OCI-LY3 (cell line): ENCODE measurements at regions not wholly inside any gene's neighbourhood (a gene's known extent, or its start where the extent isn't known, plus 50 kb on each side); places are given as distances from the start of the nearest gene placed in this dataset.

ENCODE experiments used
- H2AFZ ChIP-seq: fragments of 200-600, 300-600 bp; shearing (Covaris generic); 2 replicates; pipeline ENCODE4 v1.6.0; 2014; ENCODE audit warnings: antibody characterized with exemption, low read depth, low read length
- H3K27ac ChIP-seq: fragments of 200-600, 300-600 bp; sonication (generic); 2 replicates; pipeline ENCODE4 v1.5.1; 2014; ENCODE audit warnings: mild to moderate bottlenecking, low read length, moderate library complexity, mixed read lengths
- H3K27me3 ChIP-seq: fragments of 200-600, 300-600 bp; sonication (generic); 2 replicates; pipeline ENCODE4 v1.6.1; 2014; ENCODE audit warnings: low read depth, low read length, mixed read lengths
- H3K36me3 ChIP-seq: fragments of 200-600, 300-600 bp; sonication (generic); replicated peaks from 2 replicates; pipeline ENCODE3; 2014; ENCODE audit warnings: low read depth, low read length, mixed read lengths
- H3K4me1 ChIP-seq: fragments of 300-600, 200-600 bp; sonication (generic); 2 replicates; pipeline ENCODE4 v1.6.1; 2014; ENCODE audit warnings: low read length, mixed read lengths
- H3K4me2 ChIP-seq: fragments of 200-600, 300-600 bp; sonication (generic); 2 replicates; pipeline ENCODE4 v1.6.1; 2014; ENCODE audit warnings: low read length, mixed read lengths
- H3K4me3 ChIP-seq: fragments of 300-600, 200-600 bp; sonication (generic); 2 replicates; pipeline ENCODE4 v1.5.1; 2014; ENCODE audit warnings: antibody characterized with exemption, mild to moderate bottlenecking, low read length, moderate library complexity
- H3K79me2 ChIP-seq: fragments of 300-600, 200-600 bp; shearing (Covaris generic); 2 replicates; pipeline ENCODE4 v1.6.1; 2014; ENCODE audit warnings: mild to moderate bottlenecking, low read length, mixed read lengths
- H3K9ac ChIP-seq: fragments of 300-600, 200-600 bp; shearing (Covaris generic); 2 replicates; pipeline ENCODE4 v1.6.0; 2014; ENCODE audit warnings: mild to moderate bottlenecking, low read length, moderate library complexity
- H3K9me3 ChIP-seq: fragments of 200-600, 300-600 bp; shearing (Covaris generic); 2 replicates; pipeline ENCODE4 v1.6.1; 2014; ENCODE audit warnings: low read length, mixed read lengths; ENCODE audit not compliant: insufficient read depth
- H4K20me1 ChIP-seq: fragments of 200-600, 300-600 bp; sonication (generic); 2 replicates; pipeline ENCODE4 v1.6.1; 2016; ENCODE audit warnings: low read length, mixed read lengths; ENCODE audit not compliant: insufficient read depth
- EZH2phosphoT487 ChIP-seq: fragments of 200-600 bp; shearing (Covaris generic); IDR thresholded peaks from 2 replicates; pipeline ENCODE4 v1.6.1; 2018; ENCODE audit warnings: antibody characterized with exemption, mixed run types, low read depth
- TF ChIP-seq, protein P1 (sequence below): fragments of 200-600, 300-600 bp; sonication (generic); IDR thresholded peaks from 2 replicates; pipeline ENCODE4 v1.5.1; 2014; ENCODE audit warnings: antibody characterized with exemption, low read length, low read depth

DNA sequence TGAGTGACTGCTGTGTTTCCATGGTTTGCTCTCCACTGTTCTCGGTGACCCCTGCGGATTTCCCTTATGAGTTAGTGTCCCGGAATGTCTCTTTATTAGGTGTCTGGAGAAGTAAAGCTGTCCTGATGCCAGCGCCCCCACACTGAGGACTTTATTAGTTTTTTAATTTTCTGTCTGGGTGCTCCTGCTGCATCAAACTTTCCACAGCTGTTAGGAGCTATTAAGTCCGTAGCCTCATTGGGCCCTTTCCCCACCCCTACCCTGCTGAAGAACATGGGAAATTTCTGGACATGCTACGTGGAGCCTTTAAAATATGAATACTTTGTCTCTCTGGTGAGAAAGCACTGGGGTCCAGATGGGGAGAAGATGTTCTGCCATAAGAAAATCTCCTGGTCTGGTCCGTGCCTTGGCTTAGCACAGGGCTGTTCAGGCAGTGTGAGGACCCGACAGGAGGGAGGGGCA, 161.7 kb upstream of the HES1 start:
- H3K79me2 ChIP-seq, result no peaks in the 10 kb centered on the region
- TF ChIP-seq, protein P1, sequence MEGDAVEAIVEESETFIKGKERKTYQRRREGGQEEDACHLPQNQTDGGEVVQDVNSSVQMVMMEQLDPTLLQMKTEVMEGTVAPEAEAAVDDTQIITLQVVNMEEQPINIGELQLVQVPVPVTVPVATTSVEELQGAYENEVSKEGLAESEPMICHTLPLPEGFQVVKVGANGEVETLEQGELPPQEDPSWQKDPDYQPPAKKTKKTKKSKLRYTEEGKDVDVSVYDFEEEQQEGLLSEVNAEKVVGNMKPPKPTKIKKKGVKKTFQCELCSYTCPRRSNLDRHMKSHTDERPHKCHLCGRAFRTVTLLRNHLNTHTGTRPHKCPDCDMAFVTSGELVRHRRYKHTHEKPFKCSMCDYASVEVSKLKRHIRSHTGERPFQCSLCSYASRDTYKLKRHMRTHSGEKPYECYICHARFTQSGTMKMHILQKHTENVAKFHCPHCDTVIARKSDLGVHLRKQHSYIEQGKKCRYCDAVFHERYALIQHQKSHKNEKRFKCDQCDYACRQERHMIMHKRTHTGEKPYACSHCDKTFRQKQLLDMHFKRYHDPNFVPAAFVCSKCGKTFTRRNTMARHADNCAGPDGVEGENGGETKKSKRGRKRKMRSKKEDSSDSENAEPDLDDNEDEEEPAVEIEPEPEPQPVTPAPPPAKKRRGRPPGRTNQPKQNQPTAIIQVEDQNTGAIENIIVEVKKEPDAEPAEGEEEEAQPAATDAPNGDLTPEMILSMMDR, result no peak
- TF ChIP-seq EZH2phosphoT487, result no peak
- peaks cover 36% of the 10 kb centered on the region for H3K4me1 ChIP-seq
- no peaks in the 10 kb centered on the region for H3K36me3 ChIP-seq
- H4K20me1 ChIP-seq, result no peaks in the 10 kb centered on the region
- H3K4me2 ChIP-seq, result no peak overlapping the region
- no peak overlapping the region for H3K27ac ChIP-seq
- H3K4me3 ChIP-seq, result no peak overlapping the region
- no peaks in the 10 kb centered on the region for H3K9me3 ChIP-seq
- H2AFZ ChIP-seq, result no peak overlapping the region
- H3K9ac ChIP-seq, result no peak overlapping the region
- peaks cover 13% of the 10 kb centered on the region for H3K27me3 ChIP-seq

DNA sequence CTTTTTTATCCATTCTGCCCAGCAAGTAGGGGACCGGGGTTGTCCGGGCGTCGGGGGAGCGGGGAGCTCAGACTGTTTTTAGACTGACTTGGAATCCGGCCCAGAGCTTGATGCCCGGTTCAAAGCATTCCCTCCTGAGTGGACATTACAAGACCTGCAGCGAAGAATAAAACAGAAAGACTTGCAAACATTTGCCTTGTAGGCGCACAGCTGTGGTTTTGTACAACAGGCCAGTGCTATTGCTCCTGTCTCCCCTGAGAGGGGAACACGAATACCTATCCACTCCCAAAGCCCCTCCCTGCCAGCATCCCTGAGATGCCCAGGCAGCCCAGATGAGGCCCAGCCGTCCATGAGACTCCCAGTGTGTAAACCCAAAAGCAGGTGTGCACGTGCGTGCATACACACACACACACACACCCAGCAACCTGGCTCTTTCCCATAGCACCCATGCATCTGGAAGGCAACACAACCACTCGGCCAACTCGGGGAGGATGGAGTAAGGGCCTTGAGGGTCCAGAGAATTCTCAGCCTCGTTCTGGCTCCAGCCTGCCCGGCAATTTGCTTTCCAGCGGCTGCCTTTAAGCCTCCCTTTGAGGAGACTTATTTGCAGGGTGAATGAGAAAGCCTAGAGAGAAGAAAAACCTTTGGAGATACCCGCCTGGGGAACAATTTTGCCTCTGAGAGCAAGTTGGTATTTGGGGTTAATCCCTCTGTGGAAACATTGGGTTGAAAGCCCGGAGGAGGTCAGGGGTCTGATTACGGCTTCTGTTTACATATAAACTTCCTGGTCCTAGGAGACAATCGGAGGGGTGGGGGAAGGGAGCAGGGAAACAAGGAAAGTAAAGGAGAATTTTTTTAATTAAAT, 161.0 kb upstream of the HES1 start:
- Histone ChIP-seq H3K4me1 (peaks cover 34% of the 10 kb centered on the region), H3K4me2 (no peak overlapping the region), H3K27me3 (peaks cover 13% of the 10 kb centered on the region), H2AFZ (no peak overlapping the region), H3K36me3 (no peaks in the 10 kb centered on the region), H4K20me1 (no peaks in the 10 kb centered on the region), H3K27ac (no peak overlapping the region), H3K9me3 (no peaks in the 10 kb centered on the region), H3K4me3 (no peak overlapping the region), H3K79me2 (no peaks in the 10 kb centered on the region), H3K9ac (no peak overlapping the region)
- TF ChIP-seq, protein P1, result no peak
- TF ChIP-seq EZH2phosphoT487, result no peak

DNA sequence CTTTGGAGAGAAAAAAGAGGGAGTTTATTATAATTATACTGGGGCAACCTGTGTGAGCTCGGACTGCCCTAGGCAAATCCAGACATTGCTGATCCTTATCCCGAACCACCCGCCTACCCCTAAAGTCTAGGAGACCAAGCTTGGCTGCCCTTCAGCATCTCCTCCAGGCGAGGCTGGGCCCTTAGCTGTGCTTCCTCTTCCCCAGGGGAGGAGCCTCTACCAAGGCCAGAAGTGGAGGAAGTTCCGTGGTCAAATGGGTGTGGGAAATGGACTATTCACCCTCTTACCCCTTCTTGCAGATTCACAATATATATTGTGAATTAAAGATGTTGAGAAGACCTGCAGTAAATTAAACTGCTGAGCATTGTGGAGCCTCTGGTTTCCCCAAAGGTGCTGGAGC, 158.3 kb upstream of the HES1 start:
- Histone ChIP-seq H3K27ac (no peak overlapping the region), H3K9me3 (no peaks in the 10 kb centered on the region), H3K36me3 (no peaks in the 10 kb centered on the region), H2AFZ (no peak overlapping the region), H3K4me3 (no peak overlapping the region), H3K27me3 (peaks cover 13% of the 10 kb centered on the region), H3K9ac (no peak overlapping the region), H3K4me2 (no peak overlapping the region), H4K20me1 (no peaks in the 10 kb centered on the region), H3K79me2 (no peaks in the 10 kb centered on the region), H3K4me1 (peaks cover 10% of the 10 kb centered on the region)
- TF ChIP-seq EZH2phosphoT487, result no peak
- TF ChIP-seq, protein P1, result no peak

DNA sequence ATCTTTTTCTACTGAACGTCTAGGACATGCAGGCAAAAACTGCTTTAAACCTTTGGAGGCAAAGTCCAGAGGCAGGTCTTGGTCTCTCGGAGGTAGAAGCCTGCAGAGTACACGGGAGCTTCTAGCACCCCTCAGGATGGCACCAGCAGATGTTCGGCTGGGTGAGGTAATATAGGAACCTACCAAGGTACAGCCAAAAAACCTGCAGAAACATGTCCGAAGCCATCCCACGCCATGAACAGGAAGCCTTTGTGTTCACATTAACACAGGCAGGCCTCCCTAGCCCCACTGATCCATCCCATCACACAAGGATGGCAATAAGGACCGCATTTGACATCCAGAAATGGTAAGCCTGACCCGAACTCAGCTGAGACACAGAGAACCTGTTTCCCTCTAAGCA, 157.9 kb upstream of the HES1 start:
- no peaks in the 10 kb centered on the region for H3K36me3 ChIP-seq
- no peak overlapping the region for H3K27ac ChIP-seq
- no peak overlapping the region for H3K4me3 ChIP-seq
- H4K20me1 ChIP-seq, result no peaks in the 10 kb centered on the region
- no peaks in the 10 kb centered on the region for H3K79me2 ChIP-seq
- TF ChIP-seq, protein P1, result no peak
- no peak for TF ChIP-seq EZH2phosphoT487
- peaks cover 6% of the 10 kb centered on the region for H3K4me1 ChIP-seq
- no peak overlapping the region for H2AFZ ChIP-seq
- H3K9ac ChIP-seq, result no peak overlapping the region
- H3K4me2 ChIP-seq, result no peak overlapping the region
- no peaks in the 10 kb centered on the region for H3K9me3 ChIP-seq
- H3K27me3 ChIP-seq, result peaks cover 13% of the 10 kb centered on the region
